Fibroblast of mammary gland (primary cell): ENCODE measurements at regions not wholly inside any gene's neighbourhood (a gene's known extent, or its start where the extent isn't known, plus 50 kb on each side); places are given as distances from the start of the nearest gene placed in this dataset.

ENCODE experiments used
- DNase-seq: peaks from one replicate; pipeline ENCODE4 v3.0.0-alpha.2; 2010; ENCODE audit warnings: low read depth
- H3K4me3 ChIP-seq: 2 replicates; pipeline ENCODE4 v1.5.1; 2011; ENCODE audit warnings: low read depth, mild to moderate bottlenecking, low read length, moderate library complexity; ENCODE audit not compliant: control insufficient read depth
- TF ChIP-seq, protein P1 (sequence below): conservative IDR thresholded peaks from 2 replicates; pipeline ENCODE4 v1.5.1; 2011; ENCODE audit warnings: low read depth, low read length, inconsistent platforms; ENCODE audit not compliant: control insufficient read depth, insufficient read depth

DNA sequence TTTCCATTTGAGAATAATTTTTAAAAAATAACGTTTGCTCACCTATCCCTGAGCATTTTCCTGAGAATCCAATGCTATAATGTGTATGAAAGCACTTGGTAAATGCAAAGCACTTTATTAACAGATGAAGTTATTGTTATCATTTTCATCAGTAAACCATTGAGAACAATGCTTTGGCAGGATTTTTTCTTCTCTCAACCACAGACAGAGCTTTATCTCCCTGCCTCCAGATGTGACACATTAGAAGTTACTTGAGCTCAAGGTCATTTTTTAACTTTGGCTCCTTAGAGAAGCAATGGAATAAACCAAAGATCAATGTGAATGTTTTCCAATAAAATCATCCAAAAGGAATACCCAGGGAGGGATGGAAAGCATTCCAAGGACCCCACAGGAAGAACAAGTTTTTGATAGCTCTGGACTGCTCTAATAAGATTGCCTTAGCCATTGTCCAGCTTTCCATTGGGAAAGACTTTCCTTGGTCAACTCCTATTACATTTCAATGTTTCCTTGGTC is 118.9 kb upstream of the NT5C1B start:
- no peak for DNase-seq
- no peak overlapping the region for H3K4me3 ChIP-seq
- TF ChIP-seq, protein P1, sequence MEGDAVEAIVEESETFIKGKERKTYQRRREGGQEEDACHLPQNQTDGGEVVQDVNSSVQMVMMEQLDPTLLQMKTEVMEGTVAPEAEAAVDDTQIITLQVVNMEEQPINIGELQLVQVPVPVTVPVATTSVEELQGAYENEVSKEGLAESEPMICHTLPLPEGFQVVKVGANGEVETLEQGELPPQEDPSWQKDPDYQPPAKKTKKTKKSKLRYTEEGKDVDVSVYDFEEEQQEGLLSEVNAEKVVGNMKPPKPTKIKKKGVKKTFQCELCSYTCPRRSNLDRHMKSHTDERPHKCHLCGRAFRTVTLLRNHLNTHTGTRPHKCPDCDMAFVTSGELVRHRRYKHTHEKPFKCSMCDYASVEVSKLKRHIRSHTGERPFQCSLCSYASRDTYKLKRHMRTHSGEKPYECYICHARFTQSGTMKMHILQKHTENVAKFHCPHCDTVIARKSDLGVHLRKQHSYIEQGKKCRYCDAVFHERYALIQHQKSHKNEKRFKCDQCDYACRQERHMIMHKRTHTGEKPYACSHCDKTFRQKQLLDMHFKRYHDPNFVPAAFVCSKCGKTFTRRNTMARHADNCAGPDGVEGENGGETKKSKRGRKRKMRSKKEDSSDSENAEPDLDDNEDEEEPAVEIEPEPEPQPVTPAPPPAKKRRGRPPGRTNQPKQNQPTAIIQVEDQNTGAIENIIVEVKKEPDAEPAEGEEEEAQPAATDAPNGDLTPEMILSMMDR, result no peak

DNA sequence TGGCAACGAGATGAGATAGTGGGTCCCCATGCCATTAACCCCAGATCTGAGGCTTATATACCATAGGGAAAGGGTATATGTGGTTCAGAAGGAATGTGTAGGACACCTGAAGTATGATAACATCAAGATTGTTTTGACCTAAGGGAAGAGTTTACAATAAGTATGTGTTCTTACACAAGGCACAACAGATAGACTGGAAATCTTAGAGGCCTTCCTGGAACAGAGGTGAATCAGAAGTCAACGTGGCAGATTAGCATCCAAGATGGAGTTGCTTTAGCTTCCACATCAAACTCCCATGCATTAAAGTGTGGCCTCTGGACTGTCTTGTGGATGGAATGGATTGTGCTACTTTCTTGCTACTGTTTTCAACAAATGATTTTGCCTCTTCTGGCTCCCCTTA is 116.6 kb upstream of the NT5C1B start:
- TF ChIP-seq, protein P1, result no peak
- H3K4me3 ChIP-seq, result no peak overlapping the region

DNA sequence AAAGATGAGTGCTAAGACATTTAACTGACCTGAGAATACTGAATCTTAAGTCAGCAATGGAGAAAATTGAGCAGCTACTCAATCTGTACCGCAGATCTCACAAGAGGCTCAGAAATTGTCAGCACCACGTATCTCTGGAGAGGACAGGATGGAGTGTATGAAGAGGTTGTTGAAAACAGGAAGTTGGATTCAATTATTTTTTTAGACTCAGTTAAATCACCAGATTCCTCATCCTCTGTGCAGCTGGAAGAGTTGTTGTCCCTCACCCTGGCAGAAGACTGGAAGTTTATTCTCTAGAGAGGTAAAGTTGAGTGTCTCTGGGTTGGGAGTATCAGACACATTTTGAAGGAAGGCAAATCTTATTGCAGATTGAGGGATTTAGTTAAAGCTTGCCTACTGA is 114.9 kb upstream of the NT5C1B start:
- no peak overlapping the region for H3K4me3 ChIP-seq
- peak; percentile 30 for DNase-seq
- TF ChIP-seq, protein P1, result no peak

More for the DNA sequence above, 116.6 kb upstream of the NT5C1B start:
- no peak for DNase-seq

DNA sequence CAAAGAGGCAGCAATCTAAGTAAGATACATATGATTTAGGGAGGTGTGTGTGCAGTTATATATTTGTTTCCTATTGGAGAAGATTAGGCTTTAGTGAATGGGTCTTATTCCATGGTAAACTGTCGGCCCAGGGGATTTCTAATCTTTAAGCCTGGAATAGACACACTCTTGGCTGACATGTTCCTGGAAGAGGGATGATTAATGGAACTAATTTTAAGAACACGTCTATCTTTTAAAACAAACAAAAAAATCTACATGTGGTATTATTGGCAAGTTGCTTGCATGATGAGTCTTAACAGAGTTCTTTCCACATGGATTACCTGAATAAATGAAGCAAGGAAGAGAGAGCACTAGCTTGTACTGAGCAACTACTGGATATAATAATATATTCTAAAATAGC is 114.2 kb upstream of the NT5C1B start:
- TF ChIP-seq, protein P1, result no peak
- no peak overlapping the region for H3K4me3 ChIP-seq
- DNase-seq, result peak; percentile 57

DNA sequence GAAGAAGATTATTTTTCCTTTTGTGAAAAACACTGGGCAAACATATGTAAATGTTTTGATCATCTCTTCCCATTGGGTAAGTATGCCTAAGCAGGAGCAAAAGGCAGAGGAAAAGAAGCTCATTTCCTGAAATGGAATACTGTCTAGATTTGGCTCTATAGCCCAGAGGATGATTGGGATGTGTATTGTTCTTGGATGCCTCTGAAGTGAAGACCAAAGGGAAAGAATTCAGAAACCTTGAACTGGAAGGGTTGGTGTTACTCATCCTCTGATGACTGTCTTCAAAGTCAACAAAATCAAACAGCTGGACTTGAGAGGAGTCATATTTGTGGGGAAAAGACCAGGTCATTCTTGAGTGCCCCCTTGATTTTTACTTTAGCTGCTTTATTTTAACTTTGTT is 112.6 kb upstream of the NT5C1B start:
- TF ChIP-seq, protein P1, result no peak
- H3K4me3 ChIP-seq, result no peak overlapping the region
- peak; percentile 96 for DNase-seq

DNA sequence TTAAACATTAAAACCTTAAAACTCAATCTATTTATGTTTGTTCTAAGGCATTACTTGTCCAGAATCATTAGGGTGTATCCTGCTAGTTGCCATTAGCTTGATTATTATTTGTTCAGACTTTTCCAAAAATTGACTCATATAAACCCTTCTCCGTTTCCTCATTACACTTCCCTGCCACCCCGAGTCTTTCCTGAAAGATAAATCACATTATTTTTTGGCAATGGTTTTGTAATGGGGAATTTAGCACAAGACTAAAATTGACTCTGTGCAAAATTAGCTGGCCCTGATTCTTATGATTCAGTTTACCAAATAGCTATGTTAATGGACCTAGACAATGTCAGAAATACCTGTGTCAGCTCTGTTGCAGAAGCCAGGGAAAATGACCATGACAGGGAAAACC is 112.2 kb upstream of the NT5C1B start:
- TF ChIP-seq, protein P1, result no peak
- no peak overlapping the region for H3K4me3 ChIP-seq
- DNase-seq, result peak; percentile 38

DNA sequence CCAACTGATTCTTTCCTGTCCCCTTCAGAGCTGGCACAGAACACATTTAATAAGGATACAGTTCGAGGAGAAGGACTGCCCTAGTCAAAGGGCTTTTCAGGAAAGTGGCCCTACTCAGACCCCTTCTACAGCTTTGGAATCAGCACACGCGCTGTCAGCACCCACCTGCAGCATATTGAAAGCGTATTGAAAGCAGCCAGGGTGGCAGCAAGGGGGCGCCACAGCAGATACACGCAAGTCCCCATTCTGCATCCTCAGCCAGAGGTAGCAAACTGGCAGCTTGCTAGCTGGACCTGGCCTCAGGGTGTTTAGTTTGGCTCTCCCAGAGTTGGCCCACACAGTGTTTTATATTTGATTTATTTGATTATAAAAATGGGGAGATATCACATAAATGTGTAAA is 101.0 kb upstream of the NT5C1B start:
- no peak for DNase-seq
- TF ChIP-seq, protein P1, result peak; percentile 20
- no peak overlapping the region for H3K4me3 ChIP-seq
